A673 (cell line): ENCODE measurements at regions not wholly inside any gene's neighbourhood (a gene's known extent, or its start where the extent isn't known, plus 50 kb on each side); places are given as distances from the start of the nearest gene placed in this dataset.

Source experiments
- EZH2 ChIP-seq: fragments of 200-600 bp; sonication (generic); IDR thresholded peaks from 2 replicates; pipeline ENCODE4 v1.6.1; 2017; ENCODE audit warnings: borderline replicate concordance, low read depth, mild to moderate bottlenecking, mixed read lengths, antibody characterized with exemption, low read length; ENCODE audit not compliant: poor library complexity, severe bottlenecking
- TF ChIP-seq, protein P1 (sequence below): fragments of 300-800, 200-600 bp; sonication (generic); conservative IDR thresholded peaks from 2 replicates; pipeline ENCODE4 v1.5.1; 2017; ENCODE audit warnings: low read depth, mild to moderate bottlenecking, antibody characterized with exemption, low read length, moderate library complexity, mixed read lengths

DNA sequence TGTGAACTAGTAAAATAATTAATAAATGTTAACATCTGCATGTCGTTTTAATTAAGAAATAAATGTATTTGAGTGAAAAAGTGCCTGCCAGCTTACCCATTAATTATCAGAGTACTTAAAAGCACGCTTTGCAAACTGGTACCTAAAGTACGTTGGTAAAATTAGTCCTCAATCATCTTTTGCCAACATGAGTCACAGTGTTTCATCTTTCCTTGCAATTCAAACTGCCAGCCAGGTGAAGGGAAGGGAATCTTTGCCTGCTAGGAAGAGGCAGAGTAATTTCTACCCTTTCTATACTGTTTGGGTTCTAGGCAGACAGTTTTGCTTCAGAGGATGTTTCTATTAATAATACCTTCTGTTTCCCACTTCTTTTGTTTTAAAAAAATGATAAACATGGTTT lies 57.2 kb upstream of the CNIH3 start:
- TF ChIP-seq EZH2 = no peak
- TF ChIP-seq, protein P1, sequence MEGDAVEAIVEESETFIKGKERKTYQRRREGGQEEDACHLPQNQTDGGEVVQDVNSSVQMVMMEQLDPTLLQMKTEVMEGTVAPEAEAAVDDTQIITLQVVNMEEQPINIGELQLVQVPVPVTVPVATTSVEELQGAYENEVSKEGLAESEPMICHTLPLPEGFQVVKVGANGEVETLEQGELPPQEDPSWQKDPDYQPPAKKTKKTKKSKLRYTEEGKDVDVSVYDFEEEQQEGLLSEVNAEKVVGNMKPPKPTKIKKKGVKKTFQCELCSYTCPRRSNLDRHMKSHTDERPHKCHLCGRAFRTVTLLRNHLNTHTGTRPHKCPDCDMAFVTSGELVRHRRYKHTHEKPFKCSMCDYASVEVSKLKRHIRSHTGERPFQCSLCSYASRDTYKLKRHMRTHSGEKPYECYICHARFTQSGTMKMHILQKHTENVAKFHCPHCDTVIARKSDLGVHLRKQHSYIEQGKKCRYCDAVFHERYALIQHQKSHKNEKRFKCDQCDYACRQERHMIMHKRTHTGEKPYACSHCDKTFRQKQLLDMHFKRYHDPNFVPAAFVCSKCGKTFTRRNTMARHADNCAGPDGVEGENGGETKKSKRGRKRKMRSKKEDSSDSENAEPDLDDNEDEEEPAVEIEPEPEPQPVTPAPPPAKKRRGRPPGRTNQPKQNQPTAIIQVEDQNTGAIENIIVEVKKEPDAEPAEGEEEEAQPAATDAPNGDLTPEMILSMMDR = no peak
